ENCODE measurements at regions not wholly inside any gene's neighbourhood (a gene's known extent, or its start where the extent isn't known, plus 50 kb on each side); places are given as distances from the start of the nearest gene placed in this dataset.

DNA sequence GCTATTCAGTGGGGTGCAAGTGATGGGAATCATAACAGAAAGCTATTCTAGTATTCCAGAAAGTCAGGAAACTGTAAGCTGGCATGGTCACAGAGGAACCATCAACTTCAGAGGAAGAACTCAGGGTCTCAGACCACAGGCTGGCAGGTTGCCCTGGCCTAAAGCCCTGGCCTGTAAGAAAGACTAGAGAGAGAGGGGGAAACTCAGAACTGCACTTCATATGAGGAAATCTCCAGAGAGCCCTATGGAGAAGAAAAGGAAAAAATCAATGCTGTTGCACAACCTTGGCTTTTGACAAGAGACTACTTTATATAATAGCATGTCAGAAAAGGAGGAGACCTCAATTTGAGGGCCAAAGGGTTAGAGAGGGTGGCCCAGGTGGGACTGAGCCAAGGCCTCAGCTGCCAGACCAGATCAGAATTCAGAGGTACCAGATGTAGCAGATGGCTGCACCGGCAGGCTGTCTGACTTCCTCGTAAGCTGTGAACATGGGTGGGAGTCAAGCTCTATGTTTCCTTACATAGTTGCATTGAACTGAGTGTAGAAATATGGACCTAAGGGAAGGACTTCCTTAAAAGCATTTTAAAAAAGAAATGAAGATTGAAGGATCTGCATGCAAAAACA is 333.8 kb downstream of the PDCD6IP start:
- Histone ChIP-seq H3K27me3 (ENCODE audit: insufficient read depth) (no peaks in the 10 kb centered on the region), H3K4me2 (no peak overlapping the region), H3K4me3 (no peak overlapping the region), H3K4me1 (ENCODE audit: insufficient read depth) (no peaks in the 10 kb centered on the region), H3K27ac (ENCODE audit: low read depth) (no peak overlapping the region), H3K79me2 (replicated peaks; ENCODE audit: insufficient read depth) (no peaks in the 10 kb centered on the region), H3K36me3 (ENCODE audit: insufficient read depth) (no peaks in the 10 kb centered on the region), H4K20me1 (replicated peaks; ENCODE audit: insufficient read depth) (no peaks in the 10 kb centered on the region), H3F3A (replicated peaks; ENCODE audit: low read depth) (no peaks in the 10 kb centered on the region), H3K9me2 (ENCODE audit: insufficient read depth) (peaks cover 5% of the 10 kb centered on the region; the same call in 1 of the 2 replicates), H2AFZ (no peak overlapping the region; the same call in 1 of the 2 replicates)
- Mint-ChIP-seq H3K36me3 (ENCODE audit: low read depth) (peaks cover 4% of the 10 kb centered on the region; the same call in 1 of the 3 replicates), H3K4me3 (no peak overlapping the region), H3K27ac (no peak overlapping the region), H3K4me1 (no peaks in the 10 kb centered on the region), H3K9me3 (peaks cover 5% of the 10 kb centered on the region; the same call in 1 of the 3 replicates), H3K27me3 (ENCODE audit: insufficient read depth, low read depth, poor library complexity) (no peaks in the 10 kb centered on the region)
- no peak for DNase-seq (ENCODE audit: low spot score)
- no peak for TF ChIP-seq EZH2phosphoT487 (IDR thresholded peaks at IDR 0.05; ENCODE audit: unreplicated experiment)
- TF ChIP-seq STAT1 (IDR thresholded peaks at IDR 0.05; ENCODE audit: unreplicated experiment), result no peak
- TF ChIP-seq, protein P1, sequence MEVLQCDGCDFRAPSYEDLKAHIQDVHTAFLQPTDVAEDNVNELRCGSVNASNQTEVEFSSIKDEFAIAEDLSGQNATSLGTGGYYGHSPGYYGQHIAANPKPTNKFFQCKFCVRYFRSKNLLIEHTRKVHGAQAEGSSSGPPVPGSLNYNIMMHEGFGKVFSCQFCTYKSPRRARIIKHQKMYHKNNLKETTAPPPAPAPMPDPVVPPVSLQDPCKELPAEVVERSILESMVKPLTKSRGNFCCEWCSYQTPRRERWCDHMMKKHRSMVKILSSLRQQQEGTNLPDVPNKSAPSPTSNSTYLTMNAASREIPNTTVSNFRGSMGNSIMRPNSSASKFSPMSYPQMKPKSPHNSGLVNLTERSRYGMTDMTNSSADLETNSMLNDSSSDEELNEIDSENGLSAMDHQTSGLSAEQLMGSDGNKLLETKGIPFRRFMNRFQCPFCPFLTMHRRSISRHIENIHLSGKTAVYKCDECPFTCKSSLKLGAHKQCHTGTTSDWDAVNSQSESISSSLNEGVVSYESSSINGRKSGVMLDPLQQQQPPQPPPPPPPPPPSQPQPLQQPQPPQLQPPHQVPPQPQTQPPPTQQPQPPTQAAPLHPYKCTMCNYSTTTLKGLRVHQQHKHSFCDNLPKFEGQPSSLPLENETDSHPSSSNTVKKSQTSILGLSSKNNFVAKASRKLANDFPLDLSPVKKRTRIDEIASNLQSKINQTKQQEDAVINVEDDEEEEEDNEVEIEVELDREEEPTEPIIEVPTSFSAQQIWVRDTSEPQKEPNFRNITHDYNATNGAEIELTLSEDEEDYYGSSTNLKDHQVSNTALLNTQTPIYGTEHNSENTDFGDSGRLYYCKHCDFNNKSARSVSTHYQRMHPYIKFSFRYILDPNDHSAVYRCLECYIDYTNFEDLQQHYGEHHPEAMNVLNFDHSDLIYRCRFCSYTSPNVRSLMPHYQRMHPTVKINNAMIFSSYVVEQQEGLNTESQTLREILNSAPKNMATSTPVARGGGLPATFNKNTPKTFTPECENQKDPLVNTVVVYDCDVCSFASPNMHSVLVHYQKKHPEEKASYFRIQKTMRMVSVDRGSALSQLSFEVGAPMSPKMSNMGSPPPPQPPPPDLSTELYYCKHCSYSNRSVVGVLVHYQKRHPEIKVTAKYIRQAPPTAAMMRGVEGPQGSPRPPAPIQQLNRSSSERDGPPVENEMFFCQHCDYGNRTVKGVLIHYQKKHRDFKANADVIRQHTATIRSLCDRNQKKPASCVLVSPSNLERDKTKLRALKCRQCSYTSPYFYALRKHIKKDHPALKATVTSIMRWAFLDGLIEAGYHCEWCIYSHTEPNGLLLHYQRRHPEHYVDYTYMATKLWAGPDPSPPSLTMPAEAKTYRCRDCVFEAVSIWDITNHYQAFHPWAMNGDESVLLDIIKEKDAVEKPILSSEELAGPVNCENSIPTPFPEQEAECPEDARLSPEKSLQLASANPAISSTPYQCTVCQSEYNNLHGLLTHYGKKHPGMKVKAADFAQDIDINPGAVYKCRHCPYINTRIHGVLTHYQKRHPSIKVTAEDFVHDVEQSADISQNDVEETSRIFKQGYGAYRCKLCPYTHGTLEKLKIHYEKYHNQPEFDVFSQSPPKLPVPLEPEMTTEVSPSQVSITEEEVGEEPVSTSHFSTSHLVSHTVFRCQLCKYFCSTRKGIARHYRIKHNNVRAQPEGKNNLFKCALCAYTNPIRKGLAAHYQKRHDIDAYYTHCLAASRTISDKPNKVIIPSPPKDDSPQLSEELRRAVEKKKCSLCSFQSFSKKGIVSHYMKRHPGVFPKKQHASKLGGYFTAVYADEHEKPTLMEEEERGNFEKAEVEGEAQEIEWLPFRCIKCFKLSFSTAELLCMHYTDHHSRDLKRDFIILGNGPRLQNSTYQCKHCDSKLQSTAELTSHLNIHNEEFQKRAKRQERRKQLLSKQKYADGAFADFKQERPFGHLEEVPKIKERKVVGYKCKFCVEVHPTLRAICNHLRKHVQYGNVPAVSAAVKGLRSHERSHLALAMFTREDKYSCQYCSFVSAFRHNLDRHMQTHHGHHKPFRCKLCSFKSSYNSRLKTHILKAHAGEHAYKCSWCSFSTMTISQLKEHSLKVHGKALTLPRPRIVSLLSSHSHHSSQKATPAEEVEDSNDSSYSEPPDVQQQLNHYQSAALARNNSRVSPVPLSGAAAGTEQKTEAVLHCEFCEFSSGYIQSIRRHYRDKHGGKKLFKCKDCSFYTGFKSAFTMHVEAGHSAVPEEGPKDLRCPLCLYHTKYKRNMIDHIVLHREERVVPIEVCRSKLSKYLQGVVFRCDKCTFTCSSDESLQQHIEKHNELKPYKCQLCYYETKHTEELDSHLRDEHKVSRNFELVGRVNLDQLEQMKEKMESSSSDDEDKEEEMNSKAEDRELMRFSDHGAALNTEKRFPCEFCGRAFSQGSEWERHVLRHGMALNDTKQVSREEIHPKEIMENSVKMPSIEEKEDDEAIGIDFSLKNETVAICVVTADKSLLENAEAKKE (CRISPR knock-in tag; IDR thresholded peaks at IDR 0.05), result no peak
- no peak for TF ChIP-seq ZNF114 (CRISPR knock-in tag; IDR thresholded peaks at IDR 0.05)
- TF ChIP-seq, protein P2, sequence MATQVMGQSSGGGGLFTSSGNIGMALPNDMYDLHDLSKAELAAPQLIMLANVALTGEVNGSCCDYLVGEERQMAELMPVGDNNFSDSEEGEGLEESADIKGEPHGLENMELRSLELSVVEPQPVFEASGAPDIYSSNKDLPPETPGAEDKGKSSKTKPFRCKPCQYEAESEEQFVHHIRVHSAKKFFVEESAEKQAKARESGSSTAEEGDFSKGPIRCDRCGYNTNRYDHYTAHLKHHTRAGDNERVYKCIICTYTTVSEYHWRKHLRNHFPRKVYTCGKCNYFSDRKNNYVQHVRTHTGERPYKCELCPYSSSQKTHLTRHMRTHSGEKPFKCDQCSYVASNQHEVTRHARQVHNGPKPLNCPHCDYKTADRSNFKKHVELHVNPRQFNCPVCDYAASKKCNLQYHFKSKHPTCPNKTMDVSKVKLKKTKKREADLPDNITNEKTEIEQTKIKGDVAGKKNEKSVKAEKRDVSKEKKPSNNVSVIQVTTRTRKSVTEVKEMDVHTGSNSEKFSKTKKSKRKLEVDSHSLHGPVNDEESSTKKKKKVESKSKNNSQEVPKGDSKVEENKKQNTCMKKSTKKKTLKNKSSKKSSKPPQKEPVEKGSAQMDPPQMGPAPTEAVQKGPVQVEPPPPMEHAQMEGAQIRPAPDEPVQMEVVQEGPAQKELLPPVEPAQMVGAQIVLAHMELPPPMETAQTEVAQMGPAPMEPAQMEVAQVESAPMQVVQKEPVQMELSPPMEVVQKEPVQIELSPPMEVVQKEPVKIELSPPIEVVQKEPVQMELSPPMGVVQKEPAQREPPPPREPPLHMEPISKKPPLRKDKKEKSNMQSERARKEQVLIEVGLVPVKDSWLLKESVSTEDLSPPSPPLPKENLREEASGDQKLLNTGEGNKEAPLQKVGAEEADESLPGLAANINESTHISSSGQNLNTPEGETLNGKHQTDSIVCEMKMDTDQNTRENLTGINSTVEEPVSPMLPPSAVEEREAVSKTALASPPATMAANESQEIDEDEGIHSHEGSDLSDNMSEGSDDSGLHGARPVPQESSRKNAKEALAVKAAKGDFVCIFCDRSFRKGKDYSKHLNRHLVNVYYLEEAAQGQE (IDR thresholded peaks at IDR 0.05; ENCODE audit: unreplicated experiment), result no peak
- no peak for TF ChIP-seq POLR2AphosphoS5 (IDR thresholded peaks at IDR 0.05; ENCODE audit: low read depth)
- no peak for TF ChIP-seq CTCF (conservative IDR thresholded peaks at IDR 0.05; ENCODE audit: low read depth in 2 of 2)
- TF ChIP-seq CREB1 (CRISPR knock-in tag; IDR thresholded peaks at IDR 0.05; ENCODE audit: low read depth), result no peak
- no peak for TF ChIP-seq ZNF331 (CRISPR knock-in tag; IDR thresholded peaks at IDR 0.05; ENCODE audit: low read depth)
- no peak for TF ChIP-seq EZH2 (IDR thresholded peaks at IDR 0.05; ENCODE audit: low read depth, unreplicated experiment)
- no peak for TF ChIP-seq JUNB (IDR thresholded peaks at IDR 0.05; ENCODE audit: unreplicated experiment)
- no peak for TF ChIP-seq NANOG (IDR thresholded peaks at IDR 0.05; ENCODE audit: borderline replicate concordance)
- TF ChIP-seq, protein P3, sequence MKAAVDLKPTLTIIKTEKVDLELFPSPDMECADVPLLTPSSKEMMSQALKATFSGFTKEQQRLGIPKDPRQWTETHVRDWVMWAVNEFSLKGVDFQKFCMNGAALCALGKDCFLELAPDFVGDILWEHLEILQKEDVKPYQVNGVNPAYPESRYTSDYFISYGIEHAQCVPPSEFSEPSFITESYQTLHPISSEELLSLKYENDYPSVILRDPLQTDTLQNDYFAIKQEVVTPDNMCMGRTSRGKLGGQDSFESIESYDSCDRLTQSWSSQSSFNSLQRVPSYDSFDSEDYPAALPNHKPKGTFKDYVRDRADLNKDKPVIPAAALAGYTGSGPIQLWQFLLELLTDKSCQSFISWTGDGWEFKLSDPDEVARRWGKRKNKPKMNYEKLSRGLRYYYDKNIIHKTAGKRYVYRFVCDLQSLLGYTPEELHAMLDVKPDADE (IDR thresholded peaks at IDR 0.05), result no peak
- no peak for ATAC-seq

Data from GM23338 (cell line).